Dermis microvascular lymphatic vessel endothelial cell (primary cell): ENCODE measurements at regions not wholly inside any gene's neighbourhood (a gene's known extent, or its start where the extent isn't known, plus 50 kb on each side); places are given as distances from the start of the nearest gene placed in this dataset.

Experiments
- DNase-seq, 2 donors: peaks; one replicate each; pipeline versions ENCODE4 v3.0.0 to v3.0.0-alpha.2; 2010; ENCODE audit warnings: low read depth in 2 of 2

- no peak for DNase-seq
These were observed 238.6 kb upstream of the PRR16 start for GRCh38 chr5:120225524-120225923.

DNA sequence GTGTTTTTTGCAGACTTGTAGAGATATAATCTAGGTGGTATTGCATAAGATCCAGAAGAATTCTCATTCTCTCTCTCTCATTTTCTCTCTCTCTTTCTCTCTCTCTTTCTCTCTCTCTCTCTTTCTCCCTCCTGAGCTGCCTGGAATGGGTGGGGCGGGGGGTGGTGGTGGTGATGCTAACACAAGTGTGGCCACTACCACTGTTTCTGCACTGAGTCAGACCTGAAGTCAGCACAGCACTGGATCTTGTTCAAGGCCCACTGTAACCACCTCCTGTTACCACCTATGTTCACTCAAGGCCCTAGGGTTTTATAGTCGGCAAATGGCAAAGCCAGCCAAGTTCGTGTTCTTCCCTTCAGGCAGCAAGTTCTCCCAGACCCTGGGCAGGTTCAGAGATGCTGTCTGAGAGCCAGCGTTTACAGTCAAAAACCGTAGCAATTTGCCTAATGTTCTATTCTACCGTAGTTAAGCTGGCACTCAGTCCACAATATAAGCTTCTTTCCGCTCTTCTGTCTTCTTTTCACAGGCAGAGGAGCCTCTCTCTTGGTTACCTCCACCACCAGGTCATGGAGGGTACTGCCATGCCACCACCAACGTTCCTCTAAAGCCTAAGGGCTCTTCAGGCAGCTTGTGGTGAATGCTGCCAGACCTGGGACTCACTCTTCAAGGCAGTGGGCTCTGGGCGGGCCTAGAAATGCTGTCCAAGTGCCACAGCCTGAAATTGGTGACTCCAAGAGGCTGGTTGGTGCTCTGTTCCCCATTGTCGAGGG lies 235.7 kb upstream of the PRR16 start:
- DNase-seq = no peak

DNA sequence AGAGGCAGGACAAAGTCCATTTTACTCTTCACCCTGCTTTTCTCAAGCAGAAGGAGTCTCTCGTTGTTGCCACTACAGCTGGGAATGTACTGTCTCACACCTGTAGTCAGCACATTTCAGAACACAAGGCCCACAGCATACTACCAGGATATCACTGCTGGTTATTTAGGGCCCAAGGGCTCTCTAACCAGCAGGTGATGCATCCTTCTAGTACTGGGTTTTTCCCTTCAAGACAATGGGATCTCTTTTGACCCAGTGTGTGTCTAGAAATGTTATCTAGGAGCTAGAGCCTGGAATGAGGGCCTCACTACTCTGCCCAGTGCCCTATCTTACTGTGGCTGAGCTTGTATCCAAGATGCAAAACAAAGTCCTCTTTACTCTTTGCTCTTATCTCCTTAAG lies 235.1 kb upstream of the PRR16 start:
- DNase-seq = no peak

- no peak for DNase-seq
These were observed 232.5 kb upstream of the PRR16 start for GRCh38 chr5:120231563-120231962.

GRCh38 chr5:120236360-120236759 lies 227.7 kb upstream of the PRR16 start:
- DNase-seq = no peak

- no peak for DNase-seq
These were observed 225.0 kb upstream of the PRR16 start for GRCh38 chr5:120239086-120239485.

DNA sequence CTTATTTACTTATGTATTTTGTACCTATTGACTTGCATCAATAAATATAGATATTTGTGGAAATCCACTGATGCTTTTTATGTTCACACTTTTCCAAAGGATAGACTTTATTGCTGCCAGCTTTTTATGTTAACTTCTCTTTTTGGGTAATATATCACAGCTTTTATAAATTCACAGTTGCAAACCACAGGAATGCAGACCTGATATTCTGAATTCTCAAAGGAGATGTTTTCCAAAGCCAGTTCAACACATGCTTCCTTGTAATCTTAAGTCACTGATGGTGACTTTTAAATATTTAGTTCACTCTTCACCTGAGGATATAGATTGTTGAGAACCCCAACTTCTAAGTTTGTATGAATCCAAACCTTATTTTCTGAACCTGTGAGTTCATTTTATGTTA lies 223.4 kb upstream of the PRR16 start:
- DNase-seq = no peak

GRCh38 chr5:120241400-120241799 lies 222.7 kb upstream of the PRR16 start:
- no peak for DNase-seq

DNA sequence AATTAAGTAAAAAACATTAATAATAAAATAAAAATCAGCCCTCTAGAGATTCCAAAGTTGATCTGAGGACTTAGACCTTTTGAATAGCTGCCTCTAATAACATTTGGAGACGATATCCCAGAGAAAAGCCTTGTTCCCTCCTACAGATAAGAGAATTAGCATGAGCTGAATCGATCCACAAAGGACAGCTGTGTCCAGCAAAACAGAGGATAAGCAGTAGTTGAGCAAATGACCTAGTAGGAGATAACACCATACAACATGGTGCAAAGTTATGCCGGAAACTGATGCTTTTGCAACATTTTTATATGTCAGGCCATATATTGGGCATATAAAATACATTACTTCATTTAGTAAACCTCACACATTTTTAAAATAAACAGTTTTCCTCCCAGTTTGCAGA lies 212.2 kb upstream of the PRR16 start:
- no peak for DNase-seq

DNA sequence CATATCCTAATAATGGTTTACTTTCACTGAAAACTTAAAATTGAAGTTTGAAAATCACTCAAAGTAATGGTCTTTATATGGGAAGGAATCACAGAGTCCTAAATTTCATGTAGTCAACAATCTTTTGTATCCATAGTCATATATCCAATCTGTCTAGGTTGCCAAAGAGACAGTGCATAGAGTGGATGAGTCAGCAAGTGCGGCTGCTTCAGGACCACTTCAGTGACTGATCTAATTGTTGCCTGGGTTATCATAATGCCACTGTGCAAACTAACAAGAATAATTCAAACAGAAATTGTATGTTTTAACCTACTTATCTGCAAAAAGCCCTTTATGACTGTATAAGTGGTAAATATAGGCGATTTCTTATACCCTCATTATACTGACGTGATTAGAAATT lies 211.3 kb upstream of the PRR16 start:
- DNase-seq = no peak

- no peak for DNase-seq
These were observed 209.7 kb upstream of the PRR16 start for GRCh38 chr5:120254385-120254784.

DNA sequence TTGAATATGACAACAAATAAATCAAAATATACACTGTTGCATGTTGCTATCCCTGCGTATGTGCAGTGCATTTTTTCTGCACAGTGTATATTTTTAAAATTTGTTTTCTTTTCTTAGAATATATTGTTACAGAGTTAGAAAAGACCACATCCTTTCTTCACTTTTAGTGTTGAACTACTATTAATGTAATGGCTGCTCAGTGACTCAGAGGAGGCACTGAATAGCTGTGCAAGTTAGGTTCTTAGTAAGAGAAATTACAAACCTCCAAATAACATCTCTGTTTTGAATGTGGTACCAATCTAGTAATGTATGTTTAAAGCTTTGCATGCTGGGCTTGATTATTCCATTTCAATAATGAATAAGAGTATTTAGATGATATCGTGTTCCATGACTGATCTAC lies 208.9 kb upstream of the PRR16 start:
- no peak for DNase-seq

DNA sequence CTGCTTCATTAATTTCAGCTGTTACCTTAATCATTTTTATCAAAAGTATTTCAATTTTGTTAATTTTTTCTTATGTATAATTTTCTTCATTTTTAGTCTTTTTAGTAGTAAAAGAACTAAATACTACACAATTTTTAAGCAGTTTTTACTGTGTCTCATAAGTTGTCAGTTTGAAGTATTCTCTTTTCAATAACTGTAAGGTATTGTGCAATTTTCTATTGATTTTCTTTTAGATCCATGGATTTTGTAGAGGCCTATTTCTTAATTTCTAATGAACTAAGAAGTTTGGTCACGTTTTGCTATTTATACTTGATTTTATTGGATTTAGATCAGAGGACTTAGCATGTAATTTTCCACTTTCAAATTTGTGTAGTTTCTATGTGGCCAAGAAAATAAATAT lies 207.7 kb upstream of the PRR16 start:
- no peak for DNase-seq

DNA sequence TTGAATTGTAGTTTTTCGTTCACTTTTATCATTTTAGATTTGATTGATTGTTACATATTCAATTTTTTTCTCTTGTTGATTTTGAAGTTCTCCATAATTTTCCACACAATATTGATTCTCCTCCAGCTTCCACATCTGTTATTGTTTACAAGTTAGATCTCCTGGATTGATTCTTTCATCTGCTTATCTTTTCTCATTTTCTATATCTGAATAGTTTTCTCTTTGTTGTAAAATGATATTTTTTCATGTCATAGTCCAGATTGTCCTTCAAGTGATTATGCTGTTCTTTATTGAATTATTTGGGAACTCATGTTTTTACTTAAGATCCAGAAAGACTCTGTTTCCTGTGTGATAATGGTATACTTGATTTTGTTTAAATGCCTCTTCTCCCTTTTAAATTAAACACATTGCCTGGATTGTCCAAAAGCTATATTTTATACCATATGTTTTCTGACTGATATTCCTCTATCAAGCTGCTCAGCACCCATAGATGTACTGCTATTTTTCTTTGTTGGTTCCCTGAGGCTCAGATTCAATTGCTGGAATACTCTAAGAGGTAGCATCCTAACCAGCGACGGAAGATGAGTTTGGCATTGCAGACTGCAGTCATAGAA lies 206.6 kb upstream of the PRR16 start:
- DNase-seq = no peak

DNA sequence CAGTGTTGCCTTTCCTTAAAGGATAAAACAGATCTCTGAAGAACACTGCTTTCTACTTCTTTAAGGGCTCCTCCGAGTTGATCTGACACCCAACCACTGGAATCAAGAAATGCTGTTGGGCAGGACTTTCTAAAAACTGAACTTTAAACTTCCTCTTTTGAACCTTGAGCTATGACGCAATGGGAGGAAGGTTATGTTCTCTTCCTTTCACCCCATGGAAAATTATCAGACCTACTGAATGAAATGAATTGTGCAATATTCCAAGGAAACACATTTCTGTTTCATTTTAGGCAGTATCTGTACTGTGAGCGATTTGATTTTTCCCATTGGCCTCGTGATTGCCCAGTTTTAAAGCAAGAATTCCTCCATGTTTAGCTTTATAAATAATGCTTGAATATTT lies 206.0 kb upstream of the PRR16 start:
- DNase-seq = no peak

GRCh38 chr5:120260651-120261050 lies 203.4 kb upstream of the PRR16 start:
- no peak for DNase-seq

- DNase-seq = no peak
These were observed 193.6 kb upstream of the PRR16 start for GRCh38 chr5:120270498-120270897.

DNA sequence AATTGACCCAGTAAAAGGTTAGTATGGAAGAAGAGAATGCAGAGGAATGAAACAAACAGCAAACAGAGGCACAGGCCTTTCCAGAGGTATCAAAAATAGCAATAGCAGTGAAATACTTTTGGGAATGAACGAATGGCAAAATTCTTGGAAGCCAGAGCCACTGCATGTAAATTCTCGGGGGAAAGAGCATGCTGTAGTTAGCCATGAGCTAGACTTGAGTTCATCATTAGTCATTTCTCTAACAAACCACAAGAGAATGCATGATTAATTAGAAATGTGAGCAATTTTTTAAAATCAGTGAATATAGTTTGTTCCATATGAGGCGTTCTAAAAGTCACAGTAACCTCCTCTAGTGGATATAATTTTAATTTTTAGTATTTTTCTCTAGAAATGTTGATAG lies 170.3 kb upstream of the PRR16 start:
- no peak for DNase-seq

GRCh38 chr5:120297616-120298015 lies 166.5 kb upstream of the PRR16 start:
- DNase-seq = no peak

- no peak for DNase-seq
These were observed 165.1 kb upstream of the PRR16 start for GRCh38 chr5:120298981-120299380.

- DNase-seq = no peak
These were observed 159.4 kb upstream of the PRR16 start for GRCh38 chr5:120304663-120305062.

GRCh38 chr5:120306303-120306702 lies 157.8 kb upstream of the PRR16 start:
- DNase-seq = no peak

GRCh38 chr5:120314191-120314590 lies 149.9 kb upstream of the PRR16 start:
- DNase-seq = no peak

GRCh38 chr5:120320626-120321025 lies 143.5 kb upstream of the PRR16 start:
- no peak for DNase-seq
